HG03103 (cell line): ENCODE measurements at regions not wholly inside any gene's neighbourhood (a gene's known extent, or its start where the extent isn't known, plus 50 kb on each side); places are given as distances from the start of the nearest gene placed in this dataset.

ENCODE experiments used
- ATAC-seq: cut with Tn5 transposase; IDR thresholded peaks from one replicate; pipeline ENCODE4 v1.9.1; 2021; ENCODE audit warnings: low read depth; ENCODE audit not compliant: unreplicated experiment

DNA sequence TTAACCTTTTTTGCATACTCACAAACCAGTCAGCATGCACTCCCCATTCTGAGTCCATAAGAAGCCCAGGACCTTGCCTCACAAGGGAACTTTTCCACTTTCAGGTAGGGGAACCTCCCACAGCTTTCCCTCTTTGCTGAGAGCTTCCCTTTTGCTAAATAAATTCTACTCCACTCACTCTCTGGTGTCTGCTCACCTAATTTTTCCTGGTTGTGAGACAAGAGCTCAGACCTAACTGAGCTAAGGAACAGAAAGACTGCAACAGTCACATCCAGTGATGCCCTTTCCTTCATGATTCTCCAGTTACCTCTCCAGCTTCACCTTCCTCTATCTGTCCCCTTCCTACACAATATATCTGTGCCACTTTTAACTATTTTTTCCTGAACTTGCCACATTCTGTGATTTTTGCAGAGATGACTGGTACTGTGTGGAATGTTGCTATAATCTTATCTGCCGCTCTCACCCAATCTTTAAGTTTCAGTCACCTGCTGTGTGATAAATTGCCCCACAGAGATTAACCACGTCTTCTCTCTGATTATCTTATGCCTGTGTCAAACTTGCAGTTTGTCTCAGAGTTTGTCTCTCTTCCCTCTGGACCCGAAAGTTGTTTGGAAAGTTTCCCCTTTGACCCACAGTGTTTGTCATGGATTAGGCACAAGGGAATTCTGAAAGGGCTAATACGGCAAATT, 737.1 kb upstream of the FLRT2 start:
- ATAC-seq, result no peak

DNA sequence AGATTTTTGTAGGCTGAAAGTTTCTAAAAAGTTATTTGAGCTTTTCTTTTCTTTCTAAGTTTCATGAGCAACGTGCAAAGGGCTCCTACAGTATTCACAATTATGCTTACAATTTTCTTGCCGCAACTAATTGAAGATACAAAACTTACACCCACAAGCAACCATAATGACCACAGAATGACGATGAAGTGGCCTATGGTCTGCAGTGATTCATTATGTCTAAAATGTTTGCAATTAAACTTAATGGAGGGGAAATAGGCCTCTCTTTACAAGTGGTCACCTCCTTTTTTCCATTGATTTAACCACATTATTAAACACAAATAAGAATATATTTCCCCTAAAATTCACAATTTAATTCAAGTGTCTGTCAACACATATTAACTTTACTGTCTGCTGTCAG, 732.6 kb upstream of the FLRT2 start:
- no peak for ATAC-seq

DNA sequence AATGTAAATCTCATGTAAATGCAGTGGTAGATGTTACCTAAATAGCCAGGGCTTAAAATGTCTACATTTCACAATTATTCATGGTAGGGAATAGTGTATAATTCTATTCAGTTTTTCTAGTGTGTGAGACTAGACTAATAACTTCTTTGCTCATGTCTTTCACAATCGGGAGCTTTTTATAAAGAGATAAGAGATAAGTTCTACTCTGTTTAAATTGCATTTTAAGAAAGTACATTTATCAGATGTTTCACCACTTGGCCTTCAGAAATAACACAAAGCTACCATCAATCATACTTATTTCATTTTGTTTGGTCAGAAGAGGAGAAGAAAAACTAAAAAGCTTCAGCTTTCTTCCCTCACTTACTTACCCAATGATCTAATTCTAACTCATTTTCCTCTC, 725.5 kb upstream of the FLRT2 start:
- no peak for ATAC-seq

DNA sequence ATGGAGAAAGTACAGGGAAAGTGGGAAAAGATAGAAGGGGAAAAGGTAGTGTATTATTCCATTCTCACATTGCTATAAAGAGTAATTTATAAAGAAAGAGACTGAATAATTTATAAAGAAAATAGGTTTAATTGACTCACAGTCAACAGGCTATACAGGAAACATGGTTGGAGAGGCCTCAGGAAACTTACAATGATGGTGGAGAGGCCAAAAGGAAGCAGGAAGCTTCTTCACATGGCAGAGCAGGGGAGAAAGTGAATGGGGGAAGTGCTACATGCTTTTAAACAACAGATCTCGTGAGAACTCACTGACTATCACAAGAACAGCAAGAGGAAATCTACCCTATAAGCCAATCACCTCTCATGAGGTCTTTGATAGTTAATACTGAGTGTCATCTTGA, 725.0 kb upstream of the FLRT2 start:
- ATAC-seq, result no peak

DNA sequence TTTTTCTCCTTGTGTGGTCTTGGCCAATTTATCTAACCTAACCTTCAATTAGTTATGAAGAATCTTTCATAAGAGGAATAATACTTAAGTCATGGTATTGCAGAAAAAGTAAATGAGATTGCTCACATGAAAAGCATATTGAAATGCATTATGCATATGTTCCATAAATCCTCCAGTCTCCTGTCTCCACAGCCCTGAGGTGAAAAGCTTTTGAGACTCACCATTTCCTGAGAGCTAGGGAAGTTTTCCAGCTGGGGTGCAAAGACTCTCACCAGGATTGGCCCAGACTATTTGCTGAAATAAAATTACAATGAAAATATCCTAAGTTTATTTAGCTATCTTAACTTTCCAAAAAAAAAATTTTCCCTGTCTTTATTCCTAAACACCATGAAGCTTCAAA, 723.8 kb upstream of the FLRT2 start:
- ATAC-seq, result no peak

DNA sequence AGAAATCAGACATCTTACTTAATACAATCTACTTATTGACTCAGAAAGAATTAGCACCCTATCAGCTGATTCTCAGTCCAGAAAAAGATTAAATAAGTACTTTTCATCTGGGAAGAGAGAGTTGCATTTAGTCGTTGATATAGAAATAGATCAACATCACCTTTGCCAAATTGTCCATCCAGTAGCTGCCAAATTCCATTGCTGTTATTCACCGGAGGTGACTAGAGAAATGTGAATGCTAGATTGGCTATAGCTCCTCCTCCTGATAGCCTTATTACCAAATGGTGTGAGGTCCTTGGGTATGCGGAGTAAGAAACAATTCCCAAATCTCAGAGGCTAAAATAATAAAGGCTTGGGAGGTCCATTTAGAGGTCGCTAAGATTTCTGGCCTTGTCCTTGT, 723.3 kb upstream of the FLRT2 start:
- ATAC-seq, result no peak

DNA sequence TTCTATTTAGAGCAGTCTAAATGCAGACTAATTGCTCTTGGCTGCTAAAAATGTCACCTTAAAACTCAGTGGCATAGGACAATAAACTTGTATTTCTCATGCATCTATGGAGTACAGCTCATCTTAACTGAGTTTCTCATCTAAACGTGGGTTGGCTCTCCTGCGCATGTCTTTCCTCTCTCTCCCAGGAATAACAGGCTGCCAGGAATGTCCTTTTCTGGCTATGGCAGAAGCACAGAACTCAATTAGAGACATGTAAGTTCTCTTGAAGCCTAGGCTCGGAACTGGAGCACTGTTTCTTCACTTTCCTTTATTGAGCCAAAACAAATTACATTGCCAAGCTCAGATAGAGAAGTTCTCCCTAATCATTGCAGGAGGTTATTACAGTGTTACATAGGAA, 722.3 kb upstream of the FLRT2 start:
- no peak for ATAC-seq

DNA sequence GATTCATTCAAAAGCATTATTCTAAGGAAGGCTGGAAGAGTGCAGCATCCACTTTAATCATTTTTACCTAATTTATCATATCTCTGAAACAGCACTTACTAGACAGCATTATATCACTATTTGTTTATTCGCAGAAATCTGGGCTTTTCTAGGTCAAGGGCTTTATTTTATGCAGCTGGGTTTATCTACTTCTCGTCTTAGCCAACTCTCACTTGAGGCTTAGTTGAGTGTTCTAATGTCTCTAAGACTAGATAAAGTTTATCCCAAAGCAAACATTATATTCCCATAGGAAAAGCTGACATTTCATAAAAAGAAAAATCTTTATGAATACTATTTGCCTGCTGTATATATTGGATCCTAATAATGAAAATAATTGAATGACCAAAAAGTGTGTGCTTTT, 720.8 kb upstream of the FLRT2 start:
- no peak for ATAC-seq

DNA sequence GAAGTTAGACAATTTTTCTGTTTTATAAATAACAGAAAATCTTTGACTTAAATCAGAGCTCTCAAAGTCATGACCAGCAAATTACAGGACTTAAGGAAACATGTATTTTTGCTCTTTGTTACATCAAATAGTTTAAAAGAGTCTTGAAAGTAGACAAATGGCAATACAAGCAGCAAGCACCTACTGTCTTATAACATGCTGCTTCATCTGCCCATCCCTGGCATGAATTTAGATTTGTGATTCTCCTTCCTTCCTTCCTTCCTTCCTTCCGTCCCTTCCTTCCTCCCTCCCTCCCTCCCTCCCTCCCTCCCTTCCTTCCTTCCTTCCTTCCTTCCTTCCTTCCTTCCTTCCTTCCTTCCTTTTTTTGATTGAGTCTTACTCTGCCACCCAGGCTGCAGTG, 715.6 kb upstream of the FLRT2 start:
- ATAC-seq, result no peak

DNA sequence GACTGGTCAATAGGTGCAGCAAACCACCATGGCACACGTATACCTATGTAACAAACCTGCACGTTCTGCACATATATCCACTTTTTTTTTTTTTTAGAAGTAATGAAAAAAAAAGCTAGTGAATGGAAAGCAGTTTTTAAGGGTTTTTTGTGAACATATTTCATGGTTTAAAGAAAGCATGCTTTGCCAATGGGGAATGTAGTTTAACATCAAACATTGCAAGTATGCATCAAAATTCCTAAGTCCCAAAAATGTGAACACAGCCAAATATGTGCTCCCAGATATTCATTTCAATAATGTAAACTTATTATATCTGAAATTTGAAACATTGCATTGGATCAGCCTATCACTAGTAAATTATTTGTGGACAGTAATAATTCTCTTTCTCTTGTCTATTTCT, 710.4 kb upstream of the FLRT2 start:
- ATAC-seq, result no peak

DNA sequence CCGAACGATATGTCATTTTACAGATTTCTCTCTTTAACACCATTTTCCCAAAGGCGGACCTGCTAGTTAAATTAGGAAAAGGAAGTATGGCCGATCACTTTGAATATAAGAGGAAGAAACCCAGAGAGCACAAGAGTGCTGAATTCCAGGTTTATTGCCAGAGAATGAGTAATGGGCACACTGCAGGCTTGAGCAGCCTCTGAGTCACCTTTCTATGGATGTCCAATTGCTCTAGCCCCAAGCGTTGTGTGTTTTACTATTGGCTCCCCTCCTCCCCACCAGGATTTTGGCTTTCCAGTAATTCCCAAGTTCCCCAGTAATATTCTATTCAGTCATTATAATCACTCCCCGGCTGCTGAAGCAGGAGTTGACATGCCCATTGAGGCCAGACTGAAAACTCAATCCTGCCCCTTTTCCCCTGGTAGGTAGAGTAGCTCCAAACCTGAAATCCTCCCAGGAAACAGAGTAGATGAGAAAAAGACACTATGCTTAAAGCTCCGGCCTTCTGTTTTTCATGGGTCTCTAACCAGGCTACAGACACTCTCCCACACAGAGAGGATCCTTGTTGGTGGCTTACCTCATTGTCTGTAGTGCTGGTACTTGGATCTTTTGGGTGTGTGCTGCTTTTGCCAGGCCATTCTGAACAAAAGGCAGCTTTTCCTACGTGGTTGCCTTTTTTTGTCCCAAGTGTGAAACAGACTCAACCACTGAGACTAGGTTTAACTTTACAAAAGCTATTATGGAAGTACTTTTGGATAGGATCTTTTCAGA, 704.3 kb upstream of the FLRT2 start:
- ATAC-seq, result no peak

DNA sequence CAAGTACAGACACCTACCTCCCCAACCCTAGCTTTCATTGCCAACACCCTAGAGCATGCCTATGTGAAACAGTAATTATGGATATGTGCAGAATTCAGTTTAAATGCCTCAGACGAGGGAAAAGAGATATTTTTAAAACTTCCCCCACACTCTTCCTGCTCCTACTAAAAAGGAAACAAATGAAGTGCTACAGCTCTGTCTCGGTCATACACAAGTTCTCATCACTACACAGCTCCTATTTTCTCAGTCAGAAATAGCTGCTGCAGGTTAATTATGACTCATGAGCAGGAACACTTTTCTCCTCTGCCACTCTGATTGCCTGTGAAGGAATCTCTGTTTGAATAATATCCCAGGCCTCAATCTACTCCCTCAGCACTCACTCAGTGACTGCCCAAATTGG, 703.6 kb upstream of the FLRT2 start:
- ATAC-seq, result no peak

DNA sequence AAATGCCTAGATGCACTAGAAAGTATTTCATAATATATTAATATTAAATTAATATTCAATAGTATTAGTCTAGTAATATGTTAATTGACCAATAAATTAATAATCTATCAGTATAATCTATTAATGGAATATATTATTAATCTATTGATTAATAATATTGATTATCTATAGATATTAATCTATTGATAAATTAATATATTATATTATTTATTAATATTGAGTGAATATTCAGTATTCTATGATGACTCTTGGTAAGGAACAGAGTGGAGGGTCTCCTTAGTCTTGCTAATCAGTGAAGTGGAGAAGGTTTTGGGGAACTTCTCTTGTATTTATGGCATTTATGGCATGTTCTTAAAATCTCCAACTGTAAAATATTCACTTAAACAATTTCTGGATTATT, 679.3 kb upstream of the FLRT2 start:
- ATAC-seq, result no peak

DNA sequence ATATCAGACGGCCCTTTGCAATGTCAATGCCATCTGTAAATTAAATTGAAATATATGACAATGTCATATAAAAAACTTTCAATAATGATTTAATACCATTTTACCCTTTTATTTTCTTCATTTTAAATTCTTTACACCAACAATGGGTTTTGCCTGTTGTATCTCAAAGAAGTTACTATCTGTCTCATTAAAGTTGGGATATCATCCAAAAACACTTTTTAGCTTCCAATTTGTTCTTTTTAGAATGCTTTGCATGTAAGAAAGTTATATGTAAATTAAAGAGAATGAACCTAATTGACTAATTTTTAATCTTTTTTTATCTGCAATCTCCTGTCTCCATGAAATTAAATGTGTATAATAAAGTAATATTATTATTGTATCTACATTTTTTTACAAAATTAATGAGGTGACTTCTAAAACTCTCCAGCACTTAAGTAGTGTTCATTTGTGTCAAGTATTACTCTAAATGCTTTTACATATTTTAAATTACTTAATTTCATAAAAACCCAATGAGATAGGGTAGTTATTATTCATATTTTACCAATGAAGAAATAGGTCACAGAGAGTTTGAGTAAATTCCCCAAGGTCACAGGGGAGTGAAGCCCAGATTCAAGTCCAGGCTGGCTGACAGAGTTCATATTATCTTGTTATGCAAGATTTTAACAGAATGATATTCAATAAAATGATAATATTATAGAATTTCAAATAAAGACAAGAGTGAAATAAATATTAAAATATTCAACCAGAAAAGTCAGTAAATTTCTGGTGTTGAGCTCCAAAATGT, 673.0 kb upstream of the FLRT2 start:
- ATAC-seq, result no peak

DNA sequence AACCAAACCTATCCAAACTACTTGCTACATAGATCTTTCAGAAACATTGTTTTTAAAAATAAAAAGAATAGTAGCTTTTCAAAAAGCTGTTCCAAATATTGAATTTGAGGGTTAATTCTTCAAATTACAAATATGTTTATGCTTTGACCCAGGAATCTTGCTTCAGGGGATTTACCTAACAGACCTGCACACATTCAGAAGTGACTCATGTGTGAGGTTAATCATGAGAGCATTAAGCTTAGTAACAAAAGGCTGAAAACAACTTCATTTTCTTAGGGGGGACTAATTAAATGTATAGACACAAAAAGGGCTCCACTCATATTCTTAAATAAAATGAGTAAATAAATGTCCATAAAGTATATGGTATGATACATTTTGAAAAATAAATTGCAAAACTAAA, 672.4 kb upstream of the FLRT2 start:
- no peak for ATAC-seq

DNA sequence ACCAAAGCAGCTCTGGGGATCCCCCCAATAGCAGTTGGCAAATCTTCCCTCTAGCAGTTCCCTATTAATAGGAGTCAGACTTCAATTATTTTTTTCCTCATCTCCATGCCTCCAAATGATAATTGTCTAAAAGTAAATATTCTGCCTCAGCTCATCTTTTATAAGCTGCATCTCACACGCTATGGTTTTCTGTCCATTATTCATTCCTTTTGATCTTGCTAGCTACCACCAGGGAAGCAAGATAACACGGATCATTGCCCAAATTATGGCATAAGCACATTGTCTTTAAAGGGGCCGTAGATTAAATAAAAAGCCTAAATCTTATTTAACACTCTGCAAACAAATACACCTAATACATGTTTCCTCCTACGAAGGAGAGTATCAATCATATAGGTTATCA, 670.8 kb upstream of the FLRT2 start:
- ATAC-seq, result no peak

DNA sequence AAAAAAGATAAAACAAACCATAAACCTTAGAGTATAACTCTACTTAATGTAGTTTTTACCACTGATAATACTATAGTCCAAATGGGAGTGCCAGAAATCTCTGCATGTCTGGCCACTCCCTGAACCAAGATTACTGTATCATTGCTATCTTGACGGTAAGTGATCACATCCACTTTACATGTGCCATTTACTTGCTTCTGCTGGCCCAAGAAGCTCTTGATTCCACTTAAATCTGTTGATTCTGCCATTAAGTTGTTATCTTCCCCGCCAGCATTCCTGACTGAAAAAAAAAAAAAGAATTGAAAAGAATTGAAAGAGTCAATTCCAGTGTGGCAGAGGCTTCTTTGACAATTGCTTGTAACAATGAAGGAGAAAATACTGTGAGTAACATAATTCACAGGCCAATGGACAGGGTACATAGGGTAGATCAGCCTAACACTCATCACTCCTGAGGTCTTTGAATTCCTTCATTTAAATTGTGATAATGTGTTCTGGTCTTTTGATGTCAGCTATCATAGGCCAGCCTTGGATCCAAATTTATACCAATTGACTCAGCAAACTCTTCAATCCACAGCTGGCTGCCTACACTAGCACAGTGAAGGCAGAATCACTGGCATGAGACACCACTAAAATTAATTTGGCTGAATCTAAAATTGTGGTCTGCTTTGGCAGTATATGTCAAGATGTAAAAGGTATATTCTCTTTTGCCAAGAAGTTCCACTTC, 665.2 kb upstream of the FLRT2 start:
- ATAC-seq, result no peak

DNA sequence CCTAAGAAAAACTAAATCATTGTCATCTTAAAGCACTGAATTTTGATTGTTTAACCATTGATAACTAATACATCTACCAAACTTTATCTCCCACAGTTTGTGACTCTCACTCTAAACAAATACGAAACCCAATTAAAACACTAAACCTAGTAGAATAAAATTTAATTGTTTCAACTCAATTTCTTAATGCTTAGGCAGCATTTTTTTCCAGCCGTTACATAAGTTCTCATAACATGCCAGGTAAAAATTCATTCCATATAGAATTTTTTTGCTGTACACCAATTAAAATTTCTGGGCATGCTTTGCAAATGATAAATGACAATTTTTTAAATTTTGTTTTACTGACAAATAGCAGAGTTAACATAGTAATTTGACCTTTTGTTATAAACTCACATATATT, 658.2 kb upstream of the FLRT2 start:
- no peak for ATAC-seq

DNA sequence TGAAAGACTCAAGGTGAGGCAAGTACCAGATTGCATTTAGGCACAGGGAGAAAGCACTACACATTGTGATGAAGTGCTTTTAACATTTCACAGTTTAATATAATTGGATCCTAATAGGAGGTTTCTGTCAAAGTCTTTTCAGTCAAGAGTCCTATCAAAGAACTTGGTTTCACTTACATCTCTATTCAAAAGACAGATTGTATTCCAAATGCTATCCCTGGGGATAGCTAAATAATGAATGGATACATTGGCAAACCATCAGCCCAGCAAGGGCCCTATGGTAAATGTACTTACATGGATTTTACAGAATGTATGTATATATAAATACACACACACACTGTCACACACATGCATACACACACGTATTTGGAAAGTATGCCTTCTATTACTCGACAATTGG, 655.5 kb upstream of the FLRT2 start:
- no peak for ATAC-seq

DNA sequence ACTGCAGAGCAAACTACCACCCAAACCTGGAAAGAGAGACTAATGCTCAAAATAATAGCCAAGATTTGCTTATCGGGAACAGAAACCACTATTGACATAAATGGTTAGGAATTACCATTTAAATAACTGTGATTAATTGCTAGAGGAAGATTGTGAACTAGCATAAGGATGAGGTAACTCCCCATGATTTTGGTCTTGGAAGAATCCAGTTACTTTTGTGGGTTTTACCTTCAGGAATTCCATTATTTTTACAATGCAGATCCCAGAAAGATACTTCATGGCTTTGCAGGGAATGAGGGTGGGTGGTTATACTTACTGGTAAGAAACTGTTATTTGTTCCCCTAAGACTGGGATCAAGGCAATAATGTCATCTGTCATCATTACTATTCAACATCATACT, 652.9 kb upstream of the FLRT2 start:
- ATAC-seq, result no peak

DNA sequence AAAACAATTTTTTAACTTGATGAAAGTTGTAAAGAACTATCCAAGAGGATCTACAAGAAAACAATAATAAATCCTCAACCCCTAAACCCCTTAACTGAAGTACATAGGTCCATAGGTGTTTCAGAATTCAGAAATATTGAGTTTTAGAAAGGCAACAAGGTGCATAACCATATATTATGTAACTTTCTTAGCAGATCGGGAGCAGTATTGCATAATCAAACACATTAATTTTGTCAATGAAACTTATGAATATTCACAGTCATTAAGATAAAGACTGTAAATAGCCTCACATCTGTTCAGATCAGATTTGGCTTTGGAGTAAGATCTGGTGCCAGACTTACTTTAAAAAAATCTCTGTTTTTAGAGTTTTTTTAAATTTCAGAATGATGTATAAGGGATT, 647.1 kb upstream of the FLRT2 start:
- no peak for ATAC-seq
